ENCODE measurements at regions not wholly inside any gene's neighbourhood (a gene's known extent, or its start where the extent isn't known, plus 50 kb on each side); places are given as distances from the start of the nearest gene placed in this dataset.

- DNase-seq = no peak
These were observed 52.1 kb upstream of the RASGEF1B start for GRCh38 chr4:81523672-81524327.

- DNase-seq = no peak
These were observed 51.0 kb upstream of the RASGEF1B start for GRCh38 chr4:81522711-81523110.

GRCh38 chr4:81521708-81522107 is 50.0 kb upstream of the RASGEF1B start:
- no peak for DNase-seq

All from hematopoietic multipotent progenitor cell treated with erythropoietin and hydrocortisone succinate and interleukin-3 and kit ligand, for 6 days (in vitro differentiated cells).